Stimulated activated CD8-positive, alpha-beta memory T cell treated with anti-CD3 and anti-CD28 coated beads, Interleukin-2, amount 100 ng/mL, for 1 hour (primary cell): ENCODE measurements at regions not wholly inside any gene's neighbourhood (a gene's known extent, or its start where the extent isn't known, plus 50 kb on each side); places are given as distances from the start of the nearest gene placed in this dataset.

Experiments
- DNase-seq, 2 donors: peaks; one replicate each; pipeline ENCODE4 v3.0.0-alpha.2; 2020; ENCODE audit warnings: low read depth in 2 of 2

- DNase-seq: no peak
These were observed 1678.8 kb downstream of the MAT2B start for GRCh38 chr5:165184183-165184582.

GRCh38 chr5:165185716-165186115 lies 1680.3 kb downstream of the MAT2B start:
- DNase-seq: no peak

GRCh38 chr5:165187815-165188214 lies 1682.4 kb downstream of the MAT2B start:
- no peak for DNase-seq

- no peak for DNase-seq
These were observed 1683.2 kb downstream of the MAT2B start for GRCh38 chr5:165188556-165189175.

GRCh38 chr5:165196961-165197360 lies 1691.5 kb downstream of the MAT2B start:
- no peak for DNase-seq

- no peak for DNase-seq
These were observed 1696.0 kb downstream of the MAT2B start for GRCh38 chr5:165201369-165201768.

GRCh38 chr5:165201771-165202518 lies 1696.5 kb downstream of the MAT2B start:
- DNase-seq: no peak

- no peak for DNase-seq
These were observed 1697.1 kb downstream of the MAT2B start for GRCh38 chr5:165202519-165202910.

GRCh38 chr5:165209101-165209727 lies 1703.8 kb downstream of the MAT2B start:
- no peak for DNase-seq

GRCh38 chr5:165224366-165225045 lies 1719.1 kb downstream of the MAT2B start:
- DNase-seq: no peak

- no peak for DNase-seq
These were observed 1722.1 kb downstream of the MAT2B start for GRCh38 chr5:165227515-165227914.

- DNase-seq: no peak
These were observed 1722.8 kb downstream of the MAT2B start for GRCh38 chr5:165228184-165228583.

- no peak for DNase-seq
These were observed 1726.5 kb downstream of the MAT2B start for GRCh38 chr5:165231821-165232508.

- no peak for DNase-seq
These were observed 1727.2 kb downstream of the MAT2B start for GRCh38 chr5:165232509-165233028.

- no peak for DNase-seq
These were observed 1736.4 kb downstream of the MAT2B start for GRCh38 chr5:165241811-165242210.

GRCh38 chr5:165242646-165243045 lies 1737.2 kb downstream of the MAT2B start:
- DNase-seq: no peak

GRCh38 chr5:165244407-165244806 lies 1739.0 kb downstream of the MAT2B start:
- DNase-seq: no peak

GRCh38 chr5:165258197-165258771 lies 1752.9 kb downstream of the MAT2B start:
- DNase-seq: no peak

GRCh38 chr5:165260426-165260825 lies 1755.0 kb downstream of the MAT2B start:
- no peak for DNase-seq

GRCh38 chr5:165263536-165263935 lies 1758.1 kb downstream of the MAT2B start:
- no peak for DNase-seq

- DNase-seq: no peak
These were observed 1761.5 kb downstream of the MAT2B start for GRCh38 chr5:165266939-165267338.
